ENCODE measurements at regions not wholly inside any gene's neighbourhood (a gene's known extent, or its start where the extent isn't known, plus 50 kb on each side); places are given as distances from the start of the nearest gene placed in this dataset.

DNA sequence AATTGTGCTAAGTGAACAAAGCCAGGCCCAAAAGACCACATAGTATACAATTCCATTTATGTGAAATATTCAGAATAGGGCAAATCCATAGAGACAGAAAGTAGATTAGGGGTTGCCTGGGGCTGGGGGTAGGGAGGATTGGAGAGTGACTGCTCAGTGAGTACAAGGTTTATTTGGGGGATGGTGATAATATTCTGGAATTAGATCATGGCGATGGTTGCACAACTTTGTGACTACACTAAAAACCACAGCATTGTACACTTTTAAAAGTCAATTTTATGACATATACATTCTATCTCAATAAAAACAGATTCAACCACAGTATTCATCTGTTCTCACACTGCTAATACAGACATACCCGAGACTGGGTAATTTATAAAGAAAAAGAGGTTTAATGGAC lies 68.7 kb upstream of the MAP1LC3B2 start:
- no peak overlapping the region for H3K4me3 Mint-ChIP-seq (ENCODE audit: unreplicated experiment)
- TF ChIP-seq CTCF (IDR thresholded peaks at IDR 0.05; ENCODE audit: unreplicated experiment): no peak
- no peaks in the 10 kb centered on the region for H3K27me3 Mint-ChIP-seq (ENCODE audit: insufficient read depth, unreplicated experiment)
- peak; percentile 36 for DNase-seq (ENCODE audit: unreplicated experiment)
- H3K9me3 Mint-ChIP-seq (ENCODE audit: unreplicated experiment): peaks cover 6% of the 10 kb centered on the region
- no peaks in the 10 kb centered on the region for H3K4me1 Mint-ChIP-seq (ENCODE audit: insufficient read depth, unreplicated experiment)
- H3K27ac Mint-ChIP-seq (ENCODE audit: low read depth, unreplicated experiment): no peak overlapping the region
- ChIA-PET CTCF (no interaction called here), POLR2A (no interaction called here)
- intact Hi-C loops (cut with micrococcal nuclease): no loop called here
- no peaks in the 10 kb centered on the region for H3K36me3 Mint-ChIP-seq (ENCODE audit: insufficient read depth, unreplicated experiment)
- BruUV-seq (replicated peaks): no TSS peak

GRCh38 chr12:116492703-116493324 lies 66.4 kb upstream of the MAP1LC3B2 start:
- H3K27me3 Mint-ChIP-seq (ENCODE audit: insufficient read depth, unreplicated experiment): no peaks in the 10 kb centered on the region
- H3K9me3 Mint-ChIP-seq (ENCODE audit: unreplicated experiment): peaks cover 6% of the 10 kb centered on the region
- ChIA-PET POLR2A (interaction anchor here (0.7 kb wide), 1 partner anchor 184 kb away, joined by 3 read pairs; no protein-coding TSS in a partner anchor), CTCF (no interaction called here)
- H3K36me3 Mint-ChIP-seq (ENCODE audit: insufficient read depth, unreplicated experiment): no peaks in the 10 kb centered on the region
- BruUV-seq (replicated peaks): no TSS peak
- H3K4me1 Mint-ChIP-seq (ENCODE audit: insufficient read depth, unreplicated experiment): peaks cover 12% of the 10 kb centered on the region
- no peak for TF ChIP-seq CTCF (IDR thresholded peaks at IDR 0.05; ENCODE audit: unreplicated experiment)
- peak; percentile 82 for DNase-seq (ENCODE audit: unreplicated experiment)
- H3K27ac Mint-ChIP-seq (ENCODE audit: low read depth, unreplicated experiment): no peak overlapping the region
- intact Hi-C loops (cut with micrococcal nuclease): no loop called here
- no peak overlapping the region for H3K4me3 Mint-ChIP-seq (ENCODE audit: unreplicated experiment)

DNA sequence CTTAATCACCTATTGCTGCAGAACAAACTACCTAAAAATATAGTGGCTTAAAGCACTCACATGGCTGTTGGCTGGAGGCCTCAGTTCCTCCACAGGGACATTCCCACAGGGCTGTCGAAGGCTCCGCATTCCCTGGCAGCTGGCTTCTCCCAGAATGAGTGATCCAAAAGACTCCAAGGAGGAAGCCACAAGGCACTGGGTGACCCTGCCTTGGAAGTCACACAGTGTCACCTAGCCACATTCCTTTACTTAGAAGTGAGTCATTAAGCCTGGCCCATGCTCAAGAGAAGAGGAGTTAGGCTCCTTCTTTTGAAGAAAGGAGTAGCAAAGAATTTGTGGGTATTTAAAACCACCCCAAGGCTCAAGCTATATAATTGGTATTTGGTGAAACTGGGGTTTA lies 63.9 kb upstream of the MAP1LC3B2 start:
- peaks cover 12% of the 10 kb centered on the region for H3K4me1 Mint-ChIP-seq (ENCODE audit: insufficient read depth, unreplicated experiment)
- H3K27ac Mint-ChIP-seq (ENCODE audit: low read depth, unreplicated experiment): no peak overlapping the region
- BruUV-seq (replicated peaks): no TSS peak
- no peak for DNase-seq (ENCODE audit: unreplicated experiment)
- CTCF ChIA-PET: interaction anchor here (0.7 to 0.9 kb wide), 2 partner anchors 105 to 293 kb away, joined by 3 read pairs; no protein-coding TSS in a partner anchor
- no peak for TF ChIP-seq CTCF (IDR thresholded peaks at IDR 0.05; ENCODE audit: unreplicated experiment)
- H3K9me3 Mint-ChIP-seq (ENCODE audit: unreplicated experiment): peaks cover 6% of the 10 kb centered on the region
- H3K4me3 Mint-ChIP-seq (ENCODE audit: unreplicated experiment): no peak overlapping the region
- intact Hi-C loops (cut with micrococcal nuclease): no loop called here
- no peaks in the 10 kb centered on the region for H3K27me3 Mint-ChIP-seq (ENCODE audit: insufficient read depth, unreplicated experiment)
- H3K36me3 Mint-ChIP-seq (ENCODE audit: insufficient read depth, unreplicated experiment): no peaks in the 10 kb centered on the region
- POLR2A ChIA-PET: interaction anchor here (1.3 kb wide), 1 partner anchor 10 kb away, joined by 3 read pairs; no protein-coding TSS in a partner anchor

- Mint-ChIP-seq H3K36me3 (ENCODE audit: insufficient read depth, unreplicated experiment) (no peaks in the 10 kb centered on the region), H3K4me1 (ENCODE audit: insufficient read depth, unreplicated experiment) (peaks cover 12% of the 10 kb centered on the region), H3K27ac (ENCODE audit: low read depth, unreplicated experiment) (peak overlapping the region; percentile 11), H3K9me3 (ENCODE audit: unreplicated experiment) (no peaks in the 10 kb centered on the region), H3K4me3 (ENCODE audit: unreplicated experiment) (no peak overlapping the region), H3K27me3 (ENCODE audit: insufficient read depth, unreplicated experiment) (no peaks in the 10 kb centered on the region)
- POLR2A ChIA-PET: no interaction called here
- no TSS peak for BruUV-seq (replicated peaks)
- peak; percentile 63 for DNase-seq (ENCODE audit: unreplicated experiment)
- no peak for TF ChIP-seq CTCF (IDR thresholded peaks at IDR 0.05; ENCODE audit: unreplicated experiment)
- CTCF ChIA-PET: interaction anchor here (0.7 kb wide), 1 partner anchor 249 kb away, joined by 4 read pairs; no protein-coding TSS in a partner anchor
- intact Hi-C loops (cut with micrococcal nuclease): no loop called here
Observed at GRCh38 chr12:116497051-116497591, 62.1 kb upstream of the MAP1LC3B2 start.
